ENCODE measurements at regions not wholly inside any gene's neighbourhood (a gene's known extent, or its start where the extent isn't known, plus 50 kb on each side); places are given as distances from the start of the nearest gene placed in this dataset.

DNA sequence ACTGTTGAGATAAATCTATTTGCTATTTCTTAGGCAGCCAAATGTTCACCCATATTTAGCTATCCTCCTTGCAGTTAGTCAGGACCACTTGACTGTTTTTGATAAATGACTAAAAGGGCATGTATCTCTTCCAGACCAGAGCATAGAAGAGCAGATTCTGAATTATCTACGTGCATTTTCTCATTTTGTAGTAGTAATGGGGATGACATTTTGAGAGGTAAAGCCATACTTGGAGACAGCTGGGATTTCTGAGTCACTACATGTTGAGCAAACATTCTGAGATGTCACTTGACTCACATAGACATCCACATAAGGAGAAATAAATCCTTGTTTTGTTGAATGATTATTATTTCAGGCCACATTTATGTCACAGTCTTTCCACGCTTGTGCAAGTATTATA, 297.6 kb downstream of the CDH10 start:
- TF ChIP-seq CSDC2 (CRISPR knock-in tag; IDR thresholded peaks at IDR 0.05) = no peak
- no peak for TF ChIP-seq ZFP3 (CRISPR knock-in tag; IDR thresholded peaks at IDR 0.05)
- no peak for TF ChIP-seq ZNF8 (CRISPR knock-in tag; IDR thresholded peaks at IDR 0.05)
- TF ChIP-seq ESRRG (CRISPR knock-in tag; IDR thresholded peaks at IDR 0.05) = no peak
- no peak for TF ChIP-seq ARNTL (CRISPR knock-in tag; IDR thresholded peaks at IDR 0.05; ENCODE audit: borderline replicate concordance, low read depth)
- no peak for TF ChIP-seq TCF4 (CRISPR knock-in tag; IDR thresholded peaks at IDR 0.05; ENCODE audit: borderline replicate concordance)
- no peak for TF ChIP-seq BACH2 (CRISPR knock-in tag; IDR thresholded peaks at IDR 0.05; ENCODE audit: borderline replicate concordance)
- TF ChIP-seq ZFP30 (CRISPR knock-in tag; IDR thresholded peaks at IDR 0.05) = no peak
- no peak for TF ChIP-seq OSR1 (CRISPR knock-in tag; IDR thresholded peaks at IDR 0.05)
- no peak for TF ChIP-seq PPARA (CRISPR knock-in tag; IDR thresholded peaks at IDR 0.05; ENCODE audit: borderline replicate concordance)
- TF ChIP-seq, protein P1, sequence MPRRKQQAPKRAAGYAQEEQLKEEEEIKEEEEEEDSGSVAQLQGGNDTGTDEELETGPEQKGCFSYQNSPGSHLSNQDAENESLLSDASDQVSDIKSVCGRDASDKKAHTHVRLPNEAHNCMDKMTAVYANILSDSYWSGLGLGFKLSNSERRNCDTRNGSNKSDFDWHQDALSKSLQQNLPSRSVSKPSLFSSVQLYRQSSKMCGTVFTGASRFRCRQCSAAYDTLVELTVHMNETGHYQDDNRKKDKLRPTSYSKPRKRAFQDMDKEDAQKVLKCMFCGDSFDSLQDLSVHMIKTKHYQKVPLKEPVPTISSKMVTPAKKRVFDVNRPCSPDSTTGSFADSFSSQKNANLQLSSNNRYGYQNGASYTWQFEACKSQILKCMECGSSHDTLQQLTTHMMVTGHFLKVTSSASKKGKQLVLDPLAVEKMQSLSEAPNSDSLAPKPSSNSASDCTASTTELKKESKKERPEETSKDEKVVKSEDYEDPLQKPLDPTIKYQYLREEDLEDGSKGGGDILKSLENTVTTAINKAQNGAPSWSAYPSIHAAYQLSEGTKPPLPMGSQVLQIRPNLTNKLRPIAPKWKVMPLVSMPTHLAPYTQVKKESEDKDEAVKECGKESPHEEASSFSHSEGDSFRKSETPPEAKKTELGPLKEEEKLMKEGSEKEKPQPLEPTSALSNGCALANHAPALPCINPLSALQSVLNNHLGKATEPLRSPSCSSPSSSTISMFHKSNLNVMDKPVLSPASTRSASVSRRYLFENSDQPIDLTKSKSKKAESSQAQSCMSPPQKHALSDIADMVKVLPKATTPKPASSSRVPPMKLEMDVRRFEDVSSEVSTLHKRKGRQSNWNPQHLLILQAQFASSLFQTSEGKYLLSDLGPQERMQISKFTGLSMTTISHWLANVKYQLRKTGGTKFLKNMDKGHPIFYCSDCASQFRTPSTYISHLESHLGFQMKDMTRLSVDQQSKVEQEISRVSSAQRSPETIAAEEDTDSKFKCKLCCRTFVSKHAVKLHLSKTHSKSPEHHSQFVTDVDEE (CRISPR knock-in tag; IDR thresholded peaks at IDR 0.05) = no peak
- no peak for TF ChIP-seq GLIS3 (CRISPR knock-in tag; IDR thresholded peaks at IDR 0.05)
- no peak for TF ChIP-seq RARB (CRISPR knock-in tag; IDR thresholded peaks at IDR 0.05)
- ATAC-seq = no peak

DNA sequence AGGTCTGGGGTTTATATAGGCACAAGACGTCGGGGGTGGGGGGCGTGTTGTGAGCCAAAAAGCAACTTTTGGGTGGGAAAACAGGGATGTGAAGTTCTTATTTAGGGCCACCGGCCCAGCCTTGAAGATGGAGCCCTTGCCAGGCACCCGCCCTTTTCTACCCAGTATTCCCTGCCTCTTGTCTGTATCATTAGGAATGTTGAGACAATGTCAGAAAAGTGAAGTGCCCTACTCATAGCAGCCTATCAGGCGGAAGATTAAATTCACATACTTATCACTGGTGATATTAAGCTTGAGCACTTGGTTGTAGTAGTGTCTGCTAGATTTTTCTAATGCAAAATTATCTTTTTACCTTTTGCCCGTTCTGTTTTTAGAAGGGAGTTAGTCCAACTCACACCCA, 293.5 kb downstream of the CDH10 start:
- ATAC-seq = no peak
- TF ChIP-seq ZFP30 (CRISPR knock-in tag; IDR thresholded peaks at IDR 0.05) (no peak), ZC3H10 (CRISPR knock-in tag; IDR thresholded peaks at IDR 0.05) (no peak), ESRRG (CRISPR knock-in tag; IDR thresholded peaks at IDR 0.05) (no peak), GLIS3 (CRISPR knock-in tag; IDR thresholded peaks at IDR 0.05) (no peak), SNAI2 (CRISPR knock-in tag; IDR thresholded peaks at IDR 0.05) (no peak), ZFP3 (CRISPR knock-in tag; IDR thresholded peaks at IDR 0.05) (no peak), ZNF8 (CRISPR knock-in tag; IDR thresholded peaks at IDR 0.05) (no peak), POU6F1 (CRISPR knock-in tag; IDR thresholded peaks at IDR 0.05; ENCODE audit: borderline replicate concordance, low read depth) (no peak), TCF4 (CRISPR knock-in tag; IDR thresholded peaks at IDR 0.05; ENCODE audit: borderline replicate concordance) (no peak), BACH2 (CRISPR knock-in tag; IDR thresholded peaks at IDR 0.05; ENCODE audit: borderline replicate concordance) (no peak), OSR1 (CRISPR knock-in tag; IDR thresholded peaks at IDR 0.05) (no peak), CSRNP3 (CRISPR knock-in tag; IDR thresholded peaks at IDR 0.05) (no peak), ISL1 (CRISPR knock-in tag; IDR thresholded peaks at IDR 0.05) (no peak), PPARA (CRISPR knock-in tag; IDR thresholded peaks at IDR 0.05; ENCODE audit: borderline replicate concordance) (no peak)
- TF ChIP-seq, protein P2, sequence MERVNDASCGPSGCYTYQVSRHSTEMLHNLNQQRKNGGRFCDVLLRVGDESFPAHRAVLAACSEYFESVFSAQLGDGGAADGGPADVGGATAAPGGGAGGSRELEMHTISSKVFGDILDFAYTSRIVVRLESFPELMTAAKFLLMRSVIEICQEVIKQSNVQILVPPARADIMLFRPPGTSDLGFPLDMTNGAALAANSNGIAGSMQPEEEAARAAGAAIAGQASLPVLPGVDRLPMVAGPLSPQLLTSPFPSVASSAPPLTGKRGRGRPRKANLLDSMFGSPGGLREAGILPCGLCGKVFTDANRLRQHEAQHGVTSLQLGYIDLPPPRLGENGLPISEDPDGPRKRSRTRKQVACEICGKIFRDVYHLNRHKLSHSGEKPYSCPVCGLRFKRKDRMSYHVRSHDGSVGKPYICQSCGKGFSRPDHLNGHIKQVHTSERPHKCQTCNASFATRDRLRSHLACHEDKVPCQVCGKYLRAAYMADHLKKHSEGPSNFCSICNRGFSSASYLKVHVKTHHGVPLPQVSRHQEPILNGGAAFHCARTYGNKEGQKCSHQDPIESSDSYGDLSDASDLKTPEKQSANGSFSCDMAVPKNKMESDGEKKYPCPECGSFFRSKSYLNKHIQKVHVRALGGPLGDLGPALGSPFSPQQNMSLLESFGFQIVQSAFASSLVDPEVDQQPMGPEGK (CRISPR knock-in tag; IDR thresholded peaks at IDR 0.05; ENCODE audit: borderline replicate concordance) = no peak
- TF ChIP-seq, protein P1 (CRISPR knock-in tag; IDR thresholded peaks at IDR 0.05) = no peak
- TF ChIP-seq, protein P3, sequence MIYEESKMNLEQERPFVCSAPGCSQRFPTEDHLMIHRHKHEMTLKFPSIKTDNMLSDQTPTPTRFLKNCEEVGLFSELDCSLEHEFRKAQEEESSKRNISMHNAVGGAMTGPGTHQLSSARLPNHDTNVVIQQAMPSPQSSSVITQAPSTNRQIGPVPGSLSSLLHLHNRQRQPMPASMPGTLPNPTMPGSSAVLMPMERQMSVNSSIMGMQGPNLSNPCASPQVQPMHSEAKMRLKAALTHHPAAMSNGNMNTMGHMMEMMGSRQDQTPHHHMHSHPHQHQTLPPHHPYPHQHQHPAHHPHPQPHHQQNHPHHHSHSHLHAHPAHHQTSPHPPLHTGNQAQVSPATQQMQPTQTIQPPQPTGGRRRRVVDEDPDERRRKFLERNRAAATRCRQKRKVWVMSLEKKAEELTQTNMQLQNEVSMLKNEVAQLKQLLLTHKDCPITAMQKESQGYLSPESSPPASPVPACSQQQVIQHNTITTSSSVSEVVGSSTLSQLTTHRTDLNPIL (CRISPR knock-in tag; IDR thresholded peaks at IDR 0.05; ENCODE audit: low read depth) = no peak

All from SK-N-SH treated with all-trans-retinoic acid at 6 μM for 48 hours (cell line).